ENCODE measurements at regions not wholly inside any gene's neighbourhood (a gene's known extent, or its start where the extent isn't known, plus 50 kb on each side); places are given as distances from the start of the nearest gene placed in this dataset.
A peak's percentile ranks its signal among the peaks of the same experiment; 100 is the strongest.

GRCh38 chr11:19661827-19662226 lies 50.8 kb upstream of the NAV2 start:
- H3K4me1 ChIP-seq: peaks cover 25% of the 10 kb centered on the region
- H3K9me3 ChIP-seq (replicated peaks): no peaks in the 10 kb centered on the region
- H3K27ac ChIP-seq: no peak overlapping the region
- H3K27me3 ChIP-seq: no peaks in the 10 kb centered on the region
- H3K36me3 ChIP-seq: peaks cover 9% of the 10 kb centered on the region
- DNase-seq: no peak
- no peak overlapping the region for H3K4me3 ChIP-seq

GRCh38 chr11:19660076-19660475 lies 52.6 kb upstream of the NAV2 start:
- H3K36me3 ChIP-seq: 0 out of 2 replicates have a peak, but pooled peaks cover 9% of the 10 kb centered on the region
- H3K9me3 ChIP-seq (replicated peaks): no peaks in the 10 kb centered on the region
- DNase-seq: peak; percentile 75 to 83
- H3K4me1 ChIP-seq: peaks cover 31% of the 10 kb centered on the region
- H3K27ac ChIP-seq: peak overlapping the region; percentile 30
- no peak overlapping the region for H3K4me3 ChIP-seq
- H3K27me3 ChIP-seq: no peaks in the 10 kb centered on the region

- H3K27me3 ChIP-seq: no peaks in the 10 kb centered on the region
- H3K9me3 ChIP-seq (replicated peaks): no peaks in the 10 kb centered on the region
- 0 out of 2 replicates have a peak, but pooled peaks cover 9% of the 10 kb centered on the region for H3K36me3 ChIP-seq
- H3K4me1 ChIP-seq: peaks cover 33% of the 10 kb centered on the region
- no peak overlapping the region for H3K4me3 ChIP-seq
- DNase-seq: no peak
- H3K27ac ChIP-seq: peak overlapping the region; percentile 30; the same call in 1 of the 2 replicates
These were observed 53.1 kb upstream of the NAV2 start for GRCh38 chr11:19659529-19659928.

- H3K9me3 ChIP-seq (replicated peaks): 0 out of 2 replicates have a peak, but pooled peaks cover 3% of the 10 kb centered on the region
- H3K27ac ChIP-seq: no peak overlapping the region
These were observed 54.3 kb upstream of the NAV2 start for GRCh38 chr11:19658344-19658743.

GRCh38 chr11:19656140-19656541 lies 56.5 kb upstream of the NAV2 start:
- Histone ChIP-seq H3K9me3 (replicated peaks) (0 out of 2 replicates have a peak, but pooled peaks cover 3% of the 10 kb centered on the region), H3K27me3 (no peaks in the 10 kb centered on the region), H3K27ac (no peak overlapping the region), H3K36me3 (peaks cover 15% of the 10 kb centered on the region), H3K4me1 (peaks cover 54% of the 10 kb centered on the region), H3K4me3 (no peak overlapping the region)
- DNase-seq: no peak

More at GRCh38 chr11:19658344-19658743, 54.3 kb upstream of the NAV2 start:
- H3K4me1 ChIP-seq: peaks cover 39% of the 10 kb centered on the region
- DNase-seq: no peak
- peaks cover 14% of the 10 kb centered on the region for H3K36me3 ChIP-seq
- no peak overlapping the region for H3K4me3 ChIP-seq
- H3K27me3 ChIP-seq: no peaks in the 10 kb centered on the region

- Histone ChIP-seq H3K4me1 (peaks cover 52% of the 10 kb centered on the region), H3K4me3 (no peak overlapping the region), H3K27me3 (no peaks in the 10 kb centered on the region), H3K36me3 (peaks cover 21% of the 10 kb centered on the region), H3K9me3 (replicated peaks) (0 out of 2 replicates have a peak, but pooled peaks cover 3% of the 10 kb centered on the region), H3K27ac (no peak overlapping the region)
- DNase-seq: no peak
These were observed 59.8 kb upstream of the NAV2 start for GRCh38 chr11:19652623-19653375.

GRCh38 chr11:19651653-19652052 lies 61.0 kb upstream of the NAV2 start:
- no peak overlapping the region for H3K4me3 ChIP-seq
- H3K36me3 ChIP-seq: peaks cover 21% of the 10 kb centered on the region
- H3K4me1 ChIP-seq: peaks cover 61% of the 10 kb centered on the region
- no peak for DNase-seq
- H3K27me3 ChIP-seq: no peaks in the 10 kb centered on the region
- H3K27ac ChIP-seq: no peak overlapping the region
- H3K9me3 ChIP-seq (replicated peaks): 0 out of 2 replicates have a peak, but pooled peaks cover 3% of the 10 kb centered on the region

- H3K27ac ChIP-seq: no peak overlapping the region
These were observed 61.6 kb upstream of the NAV2 start for GRCh38 chr11:19651028-19651427.

GRCh38 chr11:19650467-19650866 lies 62.2 kb upstream of the NAV2 start:
- DNase-seq: no peak
- Histone ChIP-seq H3K27ac (no peak overlapping the region), H3K4me3 (no peak overlapping the region), H3K27me3 (no peaks in the 10 kb centered on the region), H3K36me3 (peaks cover 18% of the 10 kb centered on the region), H3K4me1 (peaks cover 66% of the 10 kb centered on the region), H3K9me3 (replicated peaks) (0 out of 2 replicates have a peak, but pooled peaks cover 3% of the 10 kb centered on the region)

More at GRCh38 chr11:19651028-19651427, 61.6 kb upstream of the NAV2 start:
- Histone ChIP-seq H3K9me3 (replicated peaks) (0 out of 2 replicates have a peak, but pooled peaks cover 3% of the 10 kb centered on the region), H3K27me3 (no peaks in the 10 kb centered on the region), H3K4me1 (peaks cover 64% of the 10 kb centered on the region), H3K36me3 (peaks cover 19% of the 10 kb centered on the region), H3K4me3 (no peak overlapping the region)
- no peak for DNase-seq

- Histone ChIP-seq H3K36me3 (peaks cover 18% of the 10 kb centered on the region), H3K4me1 (peaks cover 67% of the 10 kb centered on the region), H3K4me3 (no peak overlapping the region), H3K27me3 (no peaks in the 10 kb centered on the region), H3K27ac (no peak overlapping the region), H3K9me3 (replicated peaks) (0 out of 2 replicates have a peak, but pooled peaks cover 3% of the 10 kb centered on the region)
- no peak for DNase-seq
These were observed 62.9 kb upstream of the NAV2 start for GRCh38 chr11:19649751-19650150.

- no peaks in the 10 kb centered on the region for H3K9me3 ChIP-seq (replicated peaks)
- H3K27ac ChIP-seq: no peak overlapping the region
- H3K27me3 ChIP-seq: no peaks in the 10 kb centered on the region
- peak in 1 of 2 experiments; percentile 57 for DNase-seq
- peaks cover 13% of the 10 kb centered on the region for H3K36me3 ChIP-seq
- H3K4me3 ChIP-seq: no peak overlapping the region
- H3K4me1 ChIP-seq: peaks cover 68% of the 10 kb centered on the region
These were observed 64.3 kb upstream of the NAV2 start for GRCh38 chr11:19648321-19648720.

GRCh38 chr11:19647816-19648215 lies 64.8 kb upstream of the NAV2 start:
- Histone ChIP-seq H3K27ac (no peak overlapping the region), H3K4me1 (peaks cover 65% of the 10 kb centered on the region), H3K4me3 (no peak overlapping the region), H3K36me3 (peaks cover 8% of the 10 kb centered on the region), H3K9me3 (replicated peaks) (no peaks in the 10 kb centered on the region), H3K27me3 (no peaks in the 10 kb centered on the region)
- DNase-seq: no peak

GRCh38 chr11:19646921-19647320 lies 65.7 kb upstream of the NAV2 start:
- Histone ChIP-seq H3K27ac (no peak overlapping the region), H3K4me1 (peaks cover 60% of the 10 kb centered on the region), H3K4me3 (no peak overlapping the region), H3K36me3 (peaks cover 8% of the 10 kb centered on the region), H3K27me3 (no peaks in the 10 kb centered on the region), H3K9me3 (replicated peaks) (no peaks in the 10 kb centered on the region)
- DNase-seq: peak; percentile 93 to 96

- H3K27ac ChIP-seq: no peak overlapping the region
- no peaks in the 10 kb centered on the region for H3K27me3 ChIP-seq
- no peaks in the 10 kb centered on the region for H3K9me3 ChIP-seq (replicated peaks)
- H3K4me3 ChIP-seq: no peak overlapping the region
- peaks cover 54% of the 10 kb centered on the region for H3K4me1 ChIP-seq
- H3K36me3 ChIP-seq: peaks cover 8% of the 10 kb centered on the region
- no peak for DNase-seq
These were observed 66.3 kb upstream of the NAV2 start for GRCh38 chr11:19646308-19646707.

GRCh38 chr11:19644316-19644715 lies 68.3 kb upstream of the NAV2 start:
- Histone ChIP-seq H3K9me3 (replicated peaks) (no peaks in the 10 kb centered on the region), H3K36me3 (peaks cover 15% of the 10 kb centered on the region), H3K4me1 (peaks cover 38% of the 10 kb centered on the region), H3K4me3 (no peak overlapping the region), H3K27ac (no peak overlapping the region), H3K27me3 (no peaks in the 10 kb centered on the region)
- peak; percentile 78 to 88 for DNase-seq

Measured in SJCRH30 (cell line).